Small intestine (tissue), 7 donors: ENCODE measurements at regions not wholly inside any gene's neighbourhood (a gene's known extent, or its start where the extent isn't known, plus 50 kb on each side); places are given as distances from the start of the nearest gene placed in this dataset.
"Not testable (repeated sequence)": the region's sequence is repeated elsewhere in the genome, so short reads cannot be mapped to it uniquely, and the experiment has no call there.

ENCODE experiments used
- DNase-seq, 2 donors: peaks; one replicate each; pipeline versions ENCODE4 v3.0.0 to v3.0.0-alpha.2; 2013
- FAIRE-seq: peaks from 2 replicates; lab custom pipeline; 2012; peaks lifted over from hg19 to GRCh38; lab: Jason Lieb, UNC
- H3K27ac ChIP-seq, 3 donors: one replicate each; pipeline ENCODE4 v1.5.1; 2013; ENCODE audit warnings: low read length in 2 of 3, mild to moderate bottlenecking in 2 of 3, control low read depth in 1 of 3, inconsistent platforms in 1 of 3, low read depth in 1 of 3, moderate library complexity in 1 of 3
- H3K27me3 ChIP-seq, 3 donors: one replicate each; pipeline ENCODE4 v1.6.1; 2013; ENCODE audit warnings: low read length in 3 of 3, inconsistent platforms in 1 of 3; ENCODE audit not compliant: control insufficient read depth in 3 of 3, insufficient read depth in 3 of 3
- H3K36me3 ChIP-seq, 3 donors: one replicate each; pipeline ENCODE4 v1.6.1; 2013; ENCODE audit warnings: low read length in 3 of 3, inconsistent platforms in 1 of 3, low read depth in 1 of 3, mild to moderate bottlenecking in 1 of 3, moderate library complexity in 1 of 3; ENCODE audit not compliant: control insufficient read depth in 3 of 3, insufficient read depth in 2 of 3
- H3K4me1 ChIP-seq, 3 donors: one replicate each; pipeline ENCODE4 v1.6.1; 2013; ENCODE audit warnings: low read length in 2 of 3, inconsistent platforms in 1 of 3, low read depth in 1 of 3, mild to moderate bottlenecking in 1 of 3, moderate library complexity in 1 of 3; ENCODE audit not compliant: control insufficient read depth in 3 of 3, insufficient read depth in 2 of 3
- H3K4me3 ChIP-seq, 3 donors: one replicate each; pipeline ENCODE4 v1.5.1; 2013; ENCODE audit warnings: low read length in 3 of 3, control low read depth in 1 of 3, inconsistent platforms in 1 of 3, low read depth in 1 of 3, mild to moderate bottlenecking in 1 of 3, moderate library complexity in 1 of 3
- H3K9me3 ChIP-seq, 2 donors: one replicate each; pipeline ENCODE4 v1.6.1; 2013; ENCODE audit warnings: low read depth in 1 of 2, low read length in 1 of 2; ENCODE audit not compliant: control insufficient read depth in 2 of 2, insufficient read depth in 1 of 2
- WGBS, 3 donors: extraction: QIAGEN DNeasy Blood & Tissue Kit; methylation state at CpG; one replicate each; pipeline ENCODE4 v1.1.7; 2013; 5-methylcytosine and 5-hydroxymethylcytosine counted together
- donor health status: healthy with polysubstance abuse.
- donor health status: control.
- donor health status: control.
- donor health status: Bipolar disorder and iron deficiency.
- donor health status: healthy.

GRCh38 chr22:47515384-47516125 is 753.1 kb downstream of the TBC1D22A start:
- H3K9me3 ChIP-seq, result no peaks in the 10 kb centered on the region
- no peak overlapping the region for H3K27ac ChIP-seq
- no peak overlapping the region for H3K4me3 ChIP-seq
- FAIRE-seq, result no peak
- H3K36me3 ChIP-seq, result no peaks in the 10 kb centered on the region
- WGBS, 3 donors, result 78 to 85% (median 84%) methylated on average over 2 of the region's 2 CpGs
- DNase-seq, result no peak
- no peaks in the 10 kb centered on the region for H3K4me1 ChIP-seq
- H3K27me3 ChIP-seq, result peaks cover 0 to 4% (median 0%) of the 10 kb centered on the region in 3 donors

GRCh38 chr22:47512617-47513016 is 750.2 kb downstream of the TBC1D22A start:
- Histone ChIP-seq H3K27ac (no peak overlapping the region), H3K4me3 (no peak overlapping the region), H3K27me3 (peaks cover 0 to 4% (median 0%) of the 10 kb centered on the region in 3 donors), H3K4me1 (no peaks in the 10 kb centered on the region), H3K9me3 (peaks cover 0 to 2% of the 10 kb centered on the region in 2 donors), H3K36me3 (no peaks in the 10 kb centered on the region)
- WGBS, 3 donors, result 73 to 85% (median 78%) methylated on average over 2 of the region's 2 CpGs
- DNase-seq, result no peak
- FAIRE-seq, result no peak

- H3K27me3 ChIP-seq, result no peaks in the 10 kb centered on the region
- H3K4me1 ChIP-seq, result no peaks in the 10 kb centered on the region
- 73 to 80% (median 74%) methylated on average over 3 of the region's 3 CpGs for WGBS, 3 donors
- H3K36me3 ChIP-seq, result no peaks in the 10 kb centered on the region
- H3K27ac ChIP-seq, result no peak overlapping the region
- no peak for DNase-seq
- FAIRE-seq, result no peak
- H3K4me3 ChIP-seq, result no peak overlapping the region
- H3K9me3 ChIP-seq, result peaks cover 0 to 8% of the 10 kb centered on the region in 2 donors
Measured at GRCh38 chr22:47504962-47505361, 742.5 kb downstream of the TBC1D22A start.

GRCh38 chr22:47498969-47499495 is 736.6 kb downstream of the TBC1D22A start:
- no peak overlapping the region for H3K27ac ChIP-seq
- H3K27me3 ChIP-seq, result peaks cover 0 to 3% (median 0%) of the 10 kb centered on the region in 3 donors
- H3K36me3 ChIP-seq, result no peaks in the 10 kb centered on the region
- H3K9me3 ChIP-seq, result peaks cover 0 to 19% of the 10 kb centered on the region in 2 donors
- FAIRE-seq (no peak), DNase-seq (no peak)
- H3K4me3 ChIP-seq, result no peak overlapping the region
- WGBS, 3 donors, result 67 to 75% (median 72%) methylated on average over 8 of the region's 8 CpGs
- H3K4me1 ChIP-seq, result no peaks in the 10 kb centered on the region

GRCh38 chr22:47497666-47498065 is 735.2 kb downstream of the TBC1D22A start:
- no peaks in the 10 kb centered on the region for H3K4me1 ChIP-seq
- H3K27ac ChIP-seq, result no peak overlapping the region
- FAIRE-seq, result no peak
- H3K27me3 ChIP-seq, result peaks cover 0 to 3% (median 0%) of the 10 kb centered on the region in 3 donors
- H3K9me3 ChIP-seq, result peaks cover 0 to 19% of the 10 kb centered on the region in 2 donors
- 55 to 76% (median 57%) methylated on average over 7 of the region's 7 CpGs for WGBS, 3 donors
- no peaks in the 10 kb centered on the region for H3K36me3 ChIP-seq
- H3K4me3 ChIP-seq, result no peak overlapping the region
- no peak for DNase-seq

- Histone ChIP-seq H3K9me3 (peaks cover 0 to 14% of the 10 kb centered on the region in 2 donors), H3K4me1 (no peaks in the 10 kb centered on the region), H3K36me3 (no peaks in the 10 kb centered on the region), H3K27me3 (peaks cover 0 to 3% (median 0%) of the 10 kb centered on the region in 3 donors), H3K27ac (no peak overlapping the region), H3K4me3 (no peak overlapping the region)
- DNase-seq (peak in 1 of 2 donors; percentile 3), FAIRE-seq (no peak)
- 31 to 53% (median 50%) methylated on average over 1 of the region's 1 CpG for WGBS, 3 donors
Measured at GRCh38 chr22:47495110-47495509, 732.7 kb downstream of the TBC1D22A start.

- DNase-seq, FAIRE-seq, H3K27ac ChIP-seq, H3K36me3 ChIP-seq, H3K27me3 ChIP-seq, H3K9me3 ChIP-seq, H3K4me3 ChIP-seq, H3K4me1 ChIP-seq: not testable (repeated sequence)
- WGBS, 3 donors, result 91 to 97% (median 94%) methylated on average over 15 of the region's 24 CpGs
Measured at GRCh38 chr22:47488131-47488530, 725.7 kb downstream of the TBC1D22A start.

- no peaks in the 10 kb centered on the region for H3K9me3 ChIP-seq
- DNase-seq (peak in 1 of 2 donors; percentile 15), FAIRE-seq (no peak)
- H3K36me3 ChIP-seq, result no peaks in the 10 kb centered on the region
- H3K4me1 ChIP-seq, result no peaks in the 10 kb centered on the region
- no peak overlapping the region for H3K27ac ChIP-seq
- no peak overlapping the region for H3K4me3 ChIP-seq
- 65 to 80% (median 72%) methylated on average over 15 of the region's 15 CpGs for WGBS, 3 donors
- peaks cover 0 to 1% (median 0%) of the 10 kb centered on the region in 3 donors for H3K27me3 ChIP-seq
Measured at GRCh38 chr22:47486569-47487312, 724.3 kb downstream of the TBC1D22A start.
